ENCODE measurements at regions not wholly inside any gene's neighbourhood (a gene's known extent, or its start where the extent isn't known, plus 50 kb on each side); places are given as distances from the start of the nearest gene placed in this dataset.

GRCh38 chr16:60820361-60820760 is 1215.9 kb downstream of the CDH8 start:
- Histone ChIP-seq H3K4me3 (no peak overlapping the region), H3K27ac (no peak overlapping the region), H3K27me3 (no peaks in the 10 kb centered on the region), H3K9me3 (no peaks in the 10 kb centered on the region), H3K36me3 (no peaks in the 10 kb centered on the region), H3K4me1 (ENCODE audit: insufficient read depth) (no peaks in the 10 kb centered on the region)
- DNase-seq: no peak
- TF ChIP-seq POLR2A (IDR thresholded peaks at IDR 0.05): no peak
- TF ChIP-seq EP300 (IDR thresholded peaks at IDR 0.05): no peak
- no peak for TF ChIP-seq CTCF (IDR thresholded peaks at IDR 0.05)
- intact Hi-C loops (cut with DNase I): no loop called here
- WGBS, 3 donors: 69 to 74% (median 73%) methylated on average over 2 of the region's 2 CpGs

- DNase-seq: no peak
- no peaks in the 10 kb centered on the region for H3K27me3 ChIP-seq
- TF ChIP-seq CTCF (IDR thresholded peaks at IDR 0.05) (no peak), EP300 (IDR thresholded peaks at IDR 0.05) (no peak), POLR2A (IDR thresholded peaks at IDR 0.05) (no peak)
- H3K27ac ChIP-seq: no peak overlapping the region
- H3K4me3 ChIP-seq: no peak overlapping the region
- no peaks in the 10 kb centered on the region for H3K9me3 ChIP-seq
- 58 to 76% (median 65%) methylated on average over 1 of the region's 1 CpG for WGBS, 3 donors
- no peaks in the 10 kb centered on the region for H3K36me3 ChIP-seq
- H3K4me1 ChIP-seq (ENCODE audit: insufficient read depth): no peaks in the 10 kb centered on the region
- intact Hi-C loops (cut with DNase I): no loop called here
Measured at GRCh38 chr16:60818465-60818864, 1217.8 kb downstream of the CDH8 start.

GRCh38 chr16:60816461-60816860 is 1219.8 kb downstream of the CDH8 start:
- H3K4me3 ChIP-seq: no peak overlapping the region
- no peak overlapping the region for H3K27ac ChIP-seq
- 88 to 96% (median 95%) methylated on average over 1 of the region's 1 CpG for WGBS, 3 donors
- no peaks in the 10 kb centered on the region for H3K27me3 ChIP-seq
- no peaks in the 10 kb centered on the region for H3K9me3 ChIP-seq
- no peak for DNase-seq
- H3K4me1 ChIP-seq (ENCODE audit: insufficient read depth): no peaks in the 10 kb centered on the region
- TF ChIP-seq EP300 (IDR thresholded peaks at IDR 0.05) (no peak), CTCF (IDR thresholded peaks at IDR 0.05) (no peak), POLR2A (IDR thresholded peaks at IDR 0.05) (no peak)
- H3K36me3 ChIP-seq: no peaks in the 10 kb centered on the region
- intact Hi-C loops (cut with DNase I): no loop called here

- DNase-seq: no peak
- 74 to 84% (median 75%) methylated on average over 3 of the region's 3 CpGs for WGBS, 3 donors
- Histone ChIP-seq H3K27ac (no peak overlapping the region), H3K4me1 (ENCODE audit: insufficient read depth) (no peaks in the 10 kb centered on the region), H3K27me3 (no peaks in the 10 kb centered on the region), H3K36me3 (no peaks in the 10 kb centered on the region), H3K4me3 (no peak overlapping the region), H3K9me3 (no peaks in the 10 kb centered on the region)
- intact Hi-C loops (cut with DNase I): no loop called here
- TF ChIP-seq EP300 (IDR thresholded peaks at IDR 0.05) (no peak), POLR2A (IDR thresholded peaks at IDR 0.05) (no peak), CTCF (IDR thresholded peaks at IDR 0.05) (no peak)
Measured at GRCh38 chr16:60815865-60816264, 1220.4 kb downstream of the CDH8 start.

- TF ChIP-seq EP300 (IDR thresholded peaks at IDR 0.05) (no peak), POLR2A (IDR thresholded peaks at IDR 0.05) (no peak), CTCF (IDR thresholded peaks at IDR 0.05) (no peak)
- H3K27me3 ChIP-seq: no peaks in the 10 kb centered on the region
- H3K9me3 ChIP-seq: no peaks in the 10 kb centered on the region
- DNase-seq: no peak
- WGBS, 3 donors: 43 to 57% (median 52%) methylated on average over 3 of the region's 3 CpGs
- H3K4me1 ChIP-seq (ENCODE audit: insufficient read depth): no peaks in the 10 kb centered on the region
- no peak overlapping the region for H3K4me3 ChIP-seq
- no peaks in the 10 kb centered on the region for H3K36me3 ChIP-seq
- H3K27ac ChIP-seq: no peak overlapping the region
- intact Hi-C loops (cut with DNase I): no loop called here
Measured at GRCh38 chr16:60815033-60815432, 1221.2 kb downstream of the CDH8 start.

All from ovary (tissue), 7 donors.